Smooth muscle cell (in vitro differentiated cells): ENCODE measurements at regions not wholly inside any gene's neighbourhood (a gene's known extent, or its start where the extent isn't known, plus 50 kb on each side); places are given as distances from the start of the nearest gene placed in this dataset.
A peak's percentile ranks its signal among the peaks of the same experiment; 100 is the strongest.
"Not testable (repeated sequence)": the region's sequence is repeated elsewhere in the genome, so short reads cannot be mapped to it uniquely, and the experiment has no call there.

Source experiments
- DNase-seq: peaks from one replicate; lab custom pipeline; 2025; ENCODE audit not compliant: unreplicated experiment; lab: John Stamatoyannopoulos, UW
- H2AFZ ChIP-seq: fragments of 200-600 bp; sonication (generic); 2 replicates; pipeline ENCODE4 v1.6.0; 2016; ENCODE audit warnings: antibody characterized with exemption, low read depth, mild to moderate bottlenecking
- H3F3A ChIP-seq: fragments of 200-600 bp; sonication (generic); 2 replicates; pipeline ENCODE4 v1.6.0; 2017; ENCODE audit warnings: antibody characterized with exemption, low read depth
- H3K27ac ChIP-seq: fragments of 200-600 bp; sonication (generic); 2 replicates; pipeline ENCODE4 v1.5.1; 2016; ENCODE audit warnings: low read depth, mild to moderate bottlenecking
- H3K27me3 ChIP-seq: fragments of 200-600 bp; sonication (generic); 2 replicates; pipeline ENCODE4 v1.6.1; 2016; ENCODE audit warnings: low read depth, mild to moderate bottlenecking
- H3K36me3 ChIP-seq: fragments of 200-600 bp; sonication (generic); 2 replicates; pipeline ENCODE4 v1.5.1; 2016; ENCODE audit warnings: low read depth
- H3K4me1 ChIP-seq: fragments of 200-600 bp; sonication (generic); 2 replicates; pipeline ENCODE4 v1.5.1; 2016; ENCODE audit warnings: low read depth
- H3K4me2 ChIP-seq: fragments of 200-600 bp; sonication (generic); 2 replicates; pipeline ENCODE4 v1.6.0; 2016; ENCODE audit warnings: mild to moderate bottlenecking
- H3K4me3 ChIP-seq: fragments of 200-600 bp; sonication (generic); 2 replicates; pipeline ENCODE4 v1.5.1; 2016; ENCODE audit warnings: mild to moderate bottlenecking
- H3K79me2 ChIP-seq: fragments of 200-600 bp; sonication (generic); 2 replicates; pipeline ENCODE4 v1.6.0; 2016; ENCODE audit warnings: low read depth, mild to moderate bottlenecking
- H3K9ac ChIP-seq: fragments of 200-600 bp; sonication (generic); 2 replicates; pipeline ENCODE4 v1.6.0; 2016; ENCODE audit warnings: low read depth
- H3K9me3 ChIP-seq: fragments of 200-600 bp; sonication (generic); replicated peaks from 2 replicates; pipeline ENCODE4 v1.5.1; 2016; ENCODE audit warnings: low read depth
- H4K20me1 ChIP-seq: fragments of 200-600 bp; sonication (generic); 2 replicates; pipeline ENCODE4 v1.6.0; 2016; ENCODE audit warnings: low read depth
- CTCF ChIP-seq: fragments of 200-600 bp; sonication (generic); IDR thresholded peaks from 2 replicates; pipeline ENCODE4 v1.5.1; 2017; ENCODE audit warnings: borderline replicate concordance, mild to moderate bottlenecking, antibody characterized with exemption; ENCODE audit not compliant: insufficient read depth, poor library complexity, severe bottlenecking
- WGBS: methylation state at CpG from one replicate; pipeline ENCODE4 v1.1.7; 2016; ENCODE audit warnings: low lambda C conversion rate; 5-methylcytosine and 5-hydroxymethylcytosine counted together

DNA sequence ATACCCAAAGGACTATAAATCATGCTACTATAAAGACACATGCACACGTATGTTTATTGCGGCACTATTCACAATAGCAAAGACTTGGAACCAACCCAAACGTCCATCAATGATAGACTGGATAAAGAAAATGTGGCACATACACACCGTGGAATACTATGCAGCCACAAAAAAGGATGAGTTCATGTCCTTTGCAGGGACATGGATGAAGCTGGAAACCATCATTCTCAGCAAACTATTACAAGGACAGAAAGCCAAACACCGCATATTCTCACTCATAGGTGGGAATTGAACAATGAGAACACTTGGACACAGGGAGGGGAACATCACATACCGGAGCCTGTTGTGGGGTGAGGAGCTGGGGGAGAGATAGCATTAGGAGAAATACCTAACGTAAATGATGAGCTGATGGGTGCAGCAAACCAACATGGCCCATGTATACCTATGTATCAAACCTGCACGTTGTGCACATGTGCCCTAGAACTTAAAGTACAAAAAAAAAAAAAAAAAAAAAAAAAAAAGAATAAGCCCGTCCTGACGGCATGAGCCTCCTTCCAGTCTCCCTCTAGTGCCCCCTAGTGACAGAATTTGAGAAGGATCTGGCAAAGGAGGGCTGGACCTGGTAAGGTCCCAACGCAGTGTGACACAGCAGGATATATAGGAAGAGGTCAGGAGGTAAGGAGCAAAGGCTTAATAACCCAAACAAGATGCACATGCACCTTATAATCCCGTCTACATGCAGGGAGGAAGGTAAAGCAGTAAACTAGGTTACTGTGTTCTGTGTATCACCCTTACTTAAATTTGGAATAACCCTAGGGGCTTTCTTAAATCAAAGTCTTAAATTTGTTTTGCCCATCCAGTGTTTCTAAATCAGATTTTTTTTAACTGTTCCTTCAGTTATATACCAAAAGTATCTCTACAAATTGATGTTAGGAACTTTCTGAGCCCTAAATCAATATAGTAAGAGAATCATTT lies 214.8 kb downstream of the UNC5CL start:
- peak; percentile 56 for TF ChIP-seq CTCF
- H3K4me1 ChIP-seq, DNase-seq, H3K27ac ChIP-seq, H3K36me3 ChIP-seq, H3K4me2 ChIP-seq, H2AFZ ChIP-seq, H3K4me3 ChIP-seq, H3K9ac ChIP-seq, H3K27me3 ChIP-seq, H4K20me1 ChIP-seq, H3F3A ChIP-seq, H3K79me2 ChIP-seq, H3K9me3 ChIP-seq: not testable (repeated sequence)
- 55% methylated on average over 12 of the region's 12 CpGs for WGBS

- Histone ChIP-seq H3K79me2 (no peaks in the 10 kb centered on the region), H3K27ac (peak overlapping the region; percentile 81), H3K27me3 (no peaks in the 10 kb centered on the region), H3K9me3 (no peaks in the 10 kb centered on the region), H3K36me3 (no peaks in the 10 kb centered on the region), H4K20me1 (no peaks in the 10 kb centered on the region), H3K4me2 (peak overlapping the region; percentile 50), H3K4me3 (no peak overlapping the region), H3K9ac (peak overlapping the region; percentile 82), H3F3A (no peaks in the 10 kb centered on the region), H2AFZ (no peak overlapping the region), H3K4me1 (no peaks in the 10 kb centered on the region)
- DNase-seq: no peak
- TF ChIP-seq CTCF: no peak
- WGBS: 24% methylated on average over 4 of the region's 4 CpGs
Measured at GRCh38 chr6:40822619-40823018, 216.4 kb downstream of the UNC5CL start.

DNA sequence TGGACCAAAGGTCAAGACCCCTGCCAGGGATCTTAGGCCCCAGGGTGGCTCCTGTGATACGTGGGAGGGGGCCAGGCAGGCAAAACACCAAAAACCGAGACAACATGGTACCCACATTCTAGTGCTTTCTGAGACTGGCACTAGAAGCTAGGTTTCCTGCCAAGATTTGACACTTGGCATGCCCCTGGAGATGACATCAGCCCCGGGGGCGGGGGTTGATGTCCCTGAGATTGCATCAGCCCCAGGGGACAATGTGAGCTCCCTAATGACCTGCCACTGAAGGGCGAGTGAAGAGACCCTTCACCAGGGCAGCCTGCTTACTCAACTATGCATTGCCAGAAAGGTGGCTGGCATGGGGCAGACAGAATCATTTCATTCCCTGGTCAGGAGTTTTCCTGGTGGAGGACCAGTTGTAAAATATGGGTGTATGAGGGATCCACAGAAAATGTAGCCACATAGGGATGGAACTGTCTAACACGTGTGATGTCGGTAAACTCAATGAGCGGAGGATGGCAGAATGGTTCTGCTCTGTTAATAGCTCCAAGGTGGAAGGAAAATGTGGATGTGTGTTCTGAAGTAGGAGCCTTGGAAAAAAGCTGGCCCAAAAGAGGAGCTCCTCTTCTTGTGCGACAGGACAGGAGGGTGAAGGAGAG lies 219.7 kb downstream of the UNC5CL start:
- 91% methylated on average over 9 of the region's 9 CpGs for WGBS

More for the DNA sequence above, 219.7 kb downstream of the UNC5CL start:
- no peaks in the 10 kb centered on the region for H3K4me1 ChIP-seq
- no peaks in the 10 kb centered on the region for H4K20me1 ChIP-seq
- no peak for DNase-seq
- no peak overlapping the region for H3K4me3 ChIP-seq
- no peaks in the 10 kb centered on the region for H3F3A ChIP-seq
- H3K9ac ChIP-seq: no peak overlapping the region
- H3K4me2 ChIP-seq: no peak overlapping the region
- no peak overlapping the region for H3K27ac ChIP-seq
- no peaks in the 10 kb centered on the region for H3K27me3 ChIP-seq
- no peak for TF ChIP-seq CTCF
- H3K9me3 ChIP-seq: no peaks in the 10 kb centered on the region
- H2AFZ ChIP-seq: no peak overlapping the region
- H3K36me3 ChIP-seq: no peaks in the 10 kb centered on the region
- H3K79me2 ChIP-seq: no peaks in the 10 kb centered on the region
